ENCODE measurements at regions not wholly inside any gene's neighbourhood (a gene's known extent, or its start where the extent isn't known, plus 50 kb on each side); places are given as distances from the start of the nearest gene placed in this dataset.

- TF ChIP-seq JUN (IDR thresholded peaks at IDR 0.05) (no peak), FOXS1 (CRISPR knock-in tag; IDR thresholded peaks at IDR 0.05) (no peak), CHD2 (IDR thresholded peaks at IDR 0.05; ENCODE audit: low read length, partially characterized antibody) (no peak)
These were observed 126.7 kb downstream of the VCY1B start (continued) for GRCh38 chrY:14182776-14183175.

GRCh38 chrY:14222014-14222413 is 166.0 kb downstream of the VCY1B start:
- no peak for ATAC-seq
- no peaks in the 10 kb centered on the region for H3K9me3 ChIP-seq
- ChIA-PET POLR2A (no interaction called here), CTCF (no interaction called here)
- no peak for FAIRE-seq
- WGBS (ENCODE audit: missing lambda C conversion rate), result 0% methylated on average over 2 of the region's 3 CpGs
- no peak overlapping the region for H3K4me3 ChIP-seq
- DNase-seq (ENCODE audit: low read depth in 1 of 2, low spot score in 1 of 2), result no peak
- no peak overlapping the region for H3K4me2 ChIP-seq
- no peaks in the 10 kb centered on the region for H3K4me1 ChIP-seq
- TF ChIP-seq MAX (IDR thresholded peaks at IDR 0.05) (no peak), PBX3 (IDR thresholded peaks at IDR 0.05) (no peak), CHD4 (IDR thresholded peaks at IDR 0.05; ENCODE audit: borderline replicate concordance) (no peak), RCOR1 (IDR thresholded peaks at IDR 0.05; ENCODE audit: low read depth, low read length) (no peak), KDM1A (IDR thresholded peaks at IDR 0.05; ENCODE audit: low read depth) (no peak), HOXB5 (CRISPR knock-in tag; IDR thresholded peaks at IDR 0.05) (no peak), JUNB (IDR thresholded peaks at IDR 0.05) (no peak), E2F6 (IDR thresholded peaks at IDR 0.05; ENCODE audit: borderline replicate concordance, low read depth) (no peak), HMGXB4 (CRISPR knock-in tag; IDR thresholded peaks at IDR 0.05; ENCODE audit: borderline replicate concordance) (no peak), POLR2AphosphoS2 (conservative IDR thresholded peaks at IDR 0.05; ENCODE audit: low read length) (no peak), HES2 (IDR thresholded peaks at IDR 0.05) (no peak), HOXB13 (CRISPR knock-in tag; IDR thresholded peaks at IDR 0.05; ENCODE audit: low read depth) (no peak)
- no peak overlapping the region for H3K27ac ChIP-seq

- TF ChIP-seq RAD21 (conservative IDR thresholded peaks at IDR 0.05 in 1 of 2, IDR thresholded peaks at IDR 0.05 in 1 of 2) (no peak), ELK1 (IDR thresholded peaks at IDR 0.05; ENCODE audit: low read depth, low read length) (no peak), NFE2L2 (conservative IDR thresholded peaks at IDR 0.05; ENCODE audit: low read length) (no peak), ESRRA (IDR thresholded peaks at IDR 0.05; ENCODE audit: borderline replicate concordance, low read length) (no peak), HOXB5 (CRISPR knock-in tag; IDR thresholded peaks at IDR 0.05) (no peak), ZNF302 (CRISPR knock-in tag; IDR thresholded peaks at IDR 0.05) (no peak), REST (IDR thresholded peaks at IDR 0.05) (peak; percentile 68; the same call in 1 of the 2 replicates)
- WGBS (ENCODE audit: missing lambda C conversion rate), result 6% methylated on average over 10 of the region's 10 CpGs
These were observed 175.7 kb downstream of the VCY1B start for GRCh38 chrY:14231703-14232102.

More at GRCh38 chrY:14231703-14232102, 175.7 kb downstream of the VCY1B start:
- no peaks in the 10 kb centered on the region for H3K4me1 ChIP-seq
- H3K27ac ChIP-seq, result no peak overlapping the region
- no peak for ATAC-seq
- H3K4me3 ChIP-seq, result no peak overlapping the region
- no peak for FAIRE-seq
- ChIA-PET CTCF (no interaction called here), POLR2A (no interaction called here)
- H3K9me3 ChIP-seq, result no peaks in the 10 kb centered on the region
- DNase-seq (ENCODE audit: low read depth in 1 of 2, low spot score in 1 of 2), result peak in 1 of 2 experiments; percentile 4
- no peak overlapping the region for H3K4me2 ChIP-seq
